Heart right ventricle (tissue), 16 donors: ENCODE measurements at regions not wholly inside any gene's neighbourhood (a gene's known extent, or its start where the extent isn't known, plus 50 kb on each side); places are given as distances from the start of the nearest gene placed in this dataset.

Source experiments
- ATAC-seq, 8 donors: fragments of 200-7000 bp; cut with Tn5 transposase; one replicate each; pipeline ENCODE4 v1.9.1; 2020; ENCODE audit warnings: mild to moderate bottlenecking in 8 of 8, moderate library complexity in 8 of 8, moderate number of reproducible peaks in 1 of 8
- DNase-seq, 2 donors: peaks; one replicate each; pipeline ENCODE4 v3.0.0-alpha.2; 2020
- H3K27ac ChIP-seq, 10 donors: fragments of 200-600 bp; sonication (generic) in 2 of 10; one replicate each; pipeline versions ENCODE4 v1.5.0 to v1.8.0; 2020 to 2022; ENCODE audit warnings: mild to moderate bottlenecking in 3 of 10
- H3K27me3 ChIP-seq, 7 donors: fragments of 200-600 bp; one replicate each; pipeline ENCODE4 v1.8.0; 2021 to 2022; ENCODE audit warnings: mild to moderate bottlenecking in 2 of 7
- H3K36me3 ChIP-seq, 9 donors: fragments of 200-600 bp; sonication (generic) in 1 of 9; one replicate each; pipeline versions ENCODE4 v1.5.0 to v1.8.0; 2020 to 2022; ENCODE audit warnings: mild to moderate bottlenecking in 2 of 9
- H3K4me1 ChIP-seq, 9 donors: fragments of 200-600 bp; sonication (generic) in 1 of 9; one replicate each; pipeline versions ENCODE4 v1.5.0 to v1.8.0; 2020 to 2022; ENCODE audit warnings: mild to moderate bottlenecking in 4 of 9
- H3K4me3 ChIP-seq, 10 donors: fragments of 200-600 bp; sonication (generic) in 2 of 10; one replicate each; pipeline versions ENCODE4 v1.5.0 to v1.8.0; 2020 to 2022; ENCODE audit warnings: mild to moderate bottlenecking in 7 of 10, moderate library complexity in 2 of 10
- H3K9me3 ChIP-seq, 11 donors: fragments of 200-600 bp in 10 of 11; sonication (generic) in 2 of 11; one replicate each; pipeline versions ENCODE4 v1.5.0 to v1.8.0; 2013 to 2022; ENCODE audit warnings: mild to moderate bottlenecking in 2 of 11, control low read depth in 1 of 11, moderate library complexity in 1 of 11
- WGBS, 2 donors: extraction: QIAGEN DNeasy Blood & Tissue Kit; methylation state at CpG; one replicate each; pipeline ENCODE4 v1.1.7; 2013; ENCODE audit warnings: inconsistent platforms in 1 of 2; 5-methylcytosine and 5-hydroxymethylcytosine counted together
- intact Hi-C, 10 donors: fragments of 100-400 bp; cut with DNase I; formaldehyde crosslinking; loops; one replicate each; pipeline versions ENCODE4 v1.11.1 to v1.14.2; 2022
- TF ChIP-seq, protein P1 (sequence below), 9 donors: fragments of 200-600 bp; sonication (generic) in 2 of 9; IDR thresholded peaks; one replicate each; pipeline versions ENCODE4 v1.5.0 to v1.8.0; 2021 to 2022; ENCODE audit warnings: antibody characterized with exemption in 9 of 9, mild to moderate bottlenecking in 5 of 9, moderate library complexity in 1 of 9
- donor health status: Arrhythmogenic right ventricular cardiomyopathy.
- donor health status: ischemic (EF 13 %, LVEDD 7.1; RV severe dilation, severe dysfunction).
- donor health status: healthy with polysubstance abuse.
- donor health status: DM: no; HTN: yes; CAD: no.
- donor health status: DM: no; HTN: no; CAD: no.
- donor health status: ischemic (EF 25% LVEDD 6.9; RV normal size, moderate dysfunction).
- donor health status: ischemic (EF 25% LVEDD 5.7; RV mildly dilated, moderate dysfunction).
- donor health status: healthy.
- donor health status: DM: yes; HTN: yes; CAD: no.
- donor health status: Ischemic cardiomyopathy.
- donor health status: ischemic (EF 35%, LVEDD 5.7; RV mildly dilated, moderate dysfunction).
- donor health status: nonischemic (EF 11% LVEDD 7.7; RV severe dilation, severe dysfunction).
- donor health status: DM: yes; HTN: yes; CAD: no.
- donor health status: PGD.
- donor health status: ischemic (EF 29% LVEDD 5.4; RV normal size, mild dysfunction).
- donor health status: nonischemic (EF 23%, LVEDD 6.1; RV moderate dilation, normal function).

DNA sequence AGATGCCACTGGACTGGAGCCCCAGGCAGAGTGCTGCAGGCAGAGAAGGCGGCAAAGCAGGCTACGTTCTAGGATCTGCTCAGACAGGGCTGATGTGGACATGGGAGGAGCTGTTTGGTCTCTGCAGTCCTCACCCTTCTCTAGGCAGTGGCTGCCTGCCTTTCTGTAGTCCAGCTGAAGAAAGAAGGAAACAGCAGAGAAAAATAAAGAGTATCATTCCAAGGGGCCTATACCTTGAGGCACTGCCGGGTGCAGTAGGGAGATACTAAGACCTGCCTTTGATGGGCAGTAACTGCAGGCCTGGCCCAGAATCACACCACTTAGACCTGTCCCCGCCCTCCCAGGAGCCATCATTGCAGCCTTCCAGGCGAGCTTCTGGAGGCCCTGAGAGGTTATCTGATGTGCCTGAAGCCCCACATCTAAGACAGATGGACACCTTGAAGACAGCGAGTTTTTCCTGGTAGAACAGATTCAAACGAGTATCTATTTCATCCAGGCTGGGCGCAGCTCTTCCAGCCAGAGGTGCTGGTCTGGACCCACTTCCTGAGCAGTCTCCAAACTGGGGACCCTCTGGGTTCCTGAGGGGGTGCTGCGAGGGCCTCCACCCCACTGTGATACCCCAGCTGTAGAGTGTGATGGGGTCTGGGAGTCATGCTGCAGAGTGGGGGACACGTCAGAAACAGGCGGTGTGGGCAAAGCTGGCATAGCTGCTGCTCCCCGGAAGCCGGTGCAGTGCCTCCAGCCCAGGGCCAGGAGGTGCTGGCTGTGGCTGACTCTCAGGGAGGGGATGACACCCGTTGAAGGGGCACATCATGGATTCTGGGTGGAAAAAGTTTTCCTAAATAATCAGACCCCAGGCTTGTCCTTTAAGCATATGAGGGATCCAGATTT is 87.3 kb upstream of the OTOS start:
- no peak overlapping the region for H3K27ac ChIP-seq
- DNase-seq (peak in 1 of 2 donors; percentile 0), ATAC-seq (no peak)
- H3K27me3 ChIP-seq = peaks cover 0 to 35% (median 6%) of the 10 kb centered on the region in 7 donors
- H3K9me3 ChIP-seq = peaks cover 0 to 18% (median 9%) of the 10 kb centered on the region in 11 donors
- TF ChIP-seq, protein P1, sequence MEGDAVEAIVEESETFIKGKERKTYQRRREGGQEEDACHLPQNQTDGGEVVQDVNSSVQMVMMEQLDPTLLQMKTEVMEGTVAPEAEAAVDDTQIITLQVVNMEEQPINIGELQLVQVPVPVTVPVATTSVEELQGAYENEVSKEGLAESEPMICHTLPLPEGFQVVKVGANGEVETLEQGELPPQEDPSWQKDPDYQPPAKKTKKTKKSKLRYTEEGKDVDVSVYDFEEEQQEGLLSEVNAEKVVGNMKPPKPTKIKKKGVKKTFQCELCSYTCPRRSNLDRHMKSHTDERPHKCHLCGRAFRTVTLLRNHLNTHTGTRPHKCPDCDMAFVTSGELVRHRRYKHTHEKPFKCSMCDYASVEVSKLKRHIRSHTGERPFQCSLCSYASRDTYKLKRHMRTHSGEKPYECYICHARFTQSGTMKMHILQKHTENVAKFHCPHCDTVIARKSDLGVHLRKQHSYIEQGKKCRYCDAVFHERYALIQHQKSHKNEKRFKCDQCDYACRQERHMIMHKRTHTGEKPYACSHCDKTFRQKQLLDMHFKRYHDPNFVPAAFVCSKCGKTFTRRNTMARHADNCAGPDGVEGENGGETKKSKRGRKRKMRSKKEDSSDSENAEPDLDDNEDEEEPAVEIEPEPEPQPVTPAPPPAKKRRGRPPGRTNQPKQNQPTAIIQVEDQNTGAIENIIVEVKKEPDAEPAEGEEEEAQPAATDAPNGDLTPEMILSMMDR (IDR thresholded peaks at IDR 0.05) = no peak
- WGBS, 2 donors = 88 to 89% methylated on average over 14 of the region's 14 CpGs
- peaks cover 0 to 3% (median 0%) of the 10 kb centered on the region in 9 donors for H3K4me1 ChIP-seq
- H3K4me3 ChIP-seq = no peak overlapping the region
- no peaks in the 10 kb centered on the region for H3K36me3 ChIP-seq
- intact Hi-C loops = loop anchor here in 1 of 10 donors (10.0 kb wide), 1 partner anchor 117 kb away; no protein-coding TSS in a partner anchor

DNA sequence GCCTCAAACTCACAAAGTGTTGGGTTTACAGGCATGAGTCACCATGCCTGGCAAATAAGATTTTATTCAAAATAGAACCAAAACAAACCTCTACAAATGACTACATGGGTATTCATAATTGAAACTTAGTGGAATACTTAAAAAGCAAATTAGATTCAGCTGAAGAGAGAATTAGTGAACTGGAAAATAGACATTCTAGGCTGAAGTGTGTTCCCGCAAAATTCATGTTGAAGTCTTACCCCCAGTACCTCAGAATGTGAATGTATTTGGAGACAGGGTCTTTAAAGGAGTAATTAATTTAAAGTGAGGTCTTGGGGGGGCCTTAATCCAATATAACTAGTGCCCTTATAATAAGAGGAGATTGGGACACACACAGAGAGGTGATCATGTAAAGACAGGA is 88.5 kb upstream of the OTOS start:
- TF ChIP-seq, protein P1 (IDR thresholded peaks at IDR 0.05) = no peak
- Histone ChIP-seq H3K4me1 (peaks cover 0 to 11% (median under 1%) of the 10 kb centered on the region in 9 donors), H3K4me3 (no peak overlapping the region), H3K9me3 (peaks cover 0 to 16% (median 9%) of the 10 kb centered on the region in 11 donors), H3K27me3 (peaks cover 0 to 23% (median 3%) of the 10 kb centered on the region in 7 donors), H3K27ac (no peak overlapping the region), H3K36me3 (no peaks in the 10 kb centered on the region)
- intact Hi-C loops = loop anchor here in 1 of 10 donors (10.0 kb wide), 1 partner anchor 116 kb away; no protein-coding TSS in a partner anchor
- 98 to 100% methylated on average over 1 of the region's 1 CpG for WGBS, 2 donors
- ATAC-seq (no peak), DNase-seq (no peak)

GRCh38 chr2:240229603-240230235 is 89.3 kb upstream of the OTOS start:
- Histone ChIP-seq H3K4me3 (no peak overlapping the region), H3K9me3 (peaks cover 0 to 16% (median 9%) of the 10 kb centered on the region in 11 donors), H3K27ac (no peak overlapping the region), H3K4me1 (peaks cover 0 to 15% (median 6%) of the 10 kb centered on the region in 9 donors), H3K27me3 (peaks cover 0 to 15% (median 0%) of the 10 kb centered on the region in 7 donors), H3K36me3 (no peaks in the 10 kb centered on the region)
- TF ChIP-seq, protein P1 (IDR thresholded peaks at IDR 0.05) = no peak
- ATAC-seq (no peak), DNase-seq (no peak)
- WGBS, 2 donors = 71 to 79% methylated on average over 5 of the region's 5 CpGs
- intact Hi-C loops = loop anchor here in 5 of 10 donors (5.0 to 10.0 kb wide), 5 partner anchors 68 to 138 kb away; no protein-coding TSS in a partner anchor

GRCh38 chr2:240230291-240230931 is 90.0 kb upstream of the OTOS start:
- Histone ChIP-seq H3K27ac (no peak overlapping the region), H3K27me3 (peaks cover 0 to 12% (median 0%) of the 10 kb centered on the region in 7 donors), H3K4me1 (peaks cover 0 to 21% (median 6%) of the 10 kb centered on the region in 9 donors), H3K9me3 (peaks cover 0 to 16% (median 9%) of the 10 kb centered on the region in 11 donors), H3K36me3 (no peaks in the 10 kb centered on the region), H3K4me3 (no peak overlapping the region)
- intact Hi-C loops = loop anchor here in 4 of 10 donors (5.0 to 10.0 kb wide), 5 partner anchors 67 to 137 kb away; no protein-coding TSS in a partner anchor
- 59 to 74% methylated on average over 9 of the region's 9 CpGs for WGBS, 2 donors
- TF ChIP-seq, protein P1 (IDR thresholded peaks at IDR 0.05) = no peak
- DNase-seq (peak in 1 of 2 donors; percentile 2), ATAC-seq (no peak)
